ENCODE measurements at regions not wholly inside any gene's neighbourhood (a gene's known extent, or its start where the extent isn't known, plus 50 kb on each side); places are given as distances from the start of the nearest gene placed in this dataset.

DNA sequence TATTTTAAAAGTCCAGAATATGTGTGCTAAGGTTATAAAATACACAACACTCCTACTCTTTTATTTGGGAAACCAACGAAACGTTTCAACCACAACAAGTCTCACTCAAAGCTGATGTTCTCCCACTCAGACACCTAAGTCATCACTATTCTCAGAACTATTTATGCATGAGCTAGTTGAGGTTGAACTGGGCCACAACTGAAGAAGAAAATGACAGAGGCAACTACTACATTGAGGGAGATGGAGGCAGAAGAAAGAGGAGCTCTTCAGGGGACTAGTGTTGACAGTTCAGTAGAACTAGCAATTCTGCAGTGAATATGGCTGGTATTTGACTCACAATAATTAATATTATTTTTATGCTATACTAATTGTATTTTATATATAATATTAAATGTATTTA lies 198.2 kb downstream of the SEC16B start:
- Mint-ChIP-seq H3K27ac (no peak overlapping the region), H3K27me3 (peaks cover 4% of the 10 kb centered on the region), H3K36me3 (peaks cover 4% of the 10 kb centered on the region), H3K9me3 (peaks cover 8% of the 10 kb centered on the region), H3K4me1 (ENCODE audit: unreplicated experiment) (no peaks in the 10 kb centered on the region), H3K4me3 (no peak overlapping the region)
- DNase-seq (ENCODE audit: extremely low spot score, unreplicated experiment): no peak
- TF ChIP-seq, protein P1, sequence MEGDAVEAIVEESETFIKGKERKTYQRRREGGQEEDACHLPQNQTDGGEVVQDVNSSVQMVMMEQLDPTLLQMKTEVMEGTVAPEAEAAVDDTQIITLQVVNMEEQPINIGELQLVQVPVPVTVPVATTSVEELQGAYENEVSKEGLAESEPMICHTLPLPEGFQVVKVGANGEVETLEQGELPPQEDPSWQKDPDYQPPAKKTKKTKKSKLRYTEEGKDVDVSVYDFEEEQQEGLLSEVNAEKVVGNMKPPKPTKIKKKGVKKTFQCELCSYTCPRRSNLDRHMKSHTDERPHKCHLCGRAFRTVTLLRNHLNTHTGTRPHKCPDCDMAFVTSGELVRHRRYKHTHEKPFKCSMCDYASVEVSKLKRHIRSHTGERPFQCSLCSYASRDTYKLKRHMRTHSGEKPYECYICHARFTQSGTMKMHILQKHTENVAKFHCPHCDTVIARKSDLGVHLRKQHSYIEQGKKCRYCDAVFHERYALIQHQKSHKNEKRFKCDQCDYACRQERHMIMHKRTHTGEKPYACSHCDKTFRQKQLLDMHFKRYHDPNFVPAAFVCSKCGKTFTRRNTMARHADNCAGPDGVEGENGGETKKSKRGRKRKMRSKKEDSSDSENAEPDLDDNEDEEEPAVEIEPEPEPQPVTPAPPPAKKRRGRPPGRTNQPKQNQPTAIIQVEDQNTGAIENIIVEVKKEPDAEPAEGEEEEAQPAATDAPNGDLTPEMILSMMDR (conservative IDR thresholded peaks at IDR 0.05): no peak

DNA sequence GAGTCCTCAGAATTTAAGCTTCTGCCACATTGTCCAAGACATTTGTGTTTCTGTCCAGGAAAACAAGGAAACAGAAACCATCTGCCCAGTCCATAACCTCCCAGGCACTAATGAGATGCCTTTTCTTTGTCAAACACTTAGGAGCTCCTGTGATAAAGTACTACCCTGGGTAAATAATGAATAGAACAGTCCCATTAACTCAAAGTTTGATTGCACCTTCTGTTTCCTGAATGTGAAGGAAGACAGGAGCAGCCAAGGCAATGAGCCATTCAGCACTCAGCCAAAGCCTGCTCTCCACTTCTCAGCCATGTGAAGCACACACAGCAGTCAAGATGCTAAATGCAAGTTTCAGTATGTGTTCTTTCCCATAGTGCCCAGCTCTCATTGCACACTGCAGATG lies 199.8 kb downstream of the SEC16B start:
- Mint-ChIP-seq H3K27me3 (peaks cover 4% of the 10 kb centered on the region), H3K4me1 (ENCODE audit: unreplicated experiment) (no peaks in the 10 kb centered on the region), H3K4me3 (no peak overlapping the region), H3K9me3 (peaks cover 8% of the 10 kb centered on the region), H3K27ac (no peak overlapping the region), H3K36me3 (peaks cover 4% of the 10 kb centered on the region)
- no peak for DNase-seq (ENCODE audit: extremely low spot score, unreplicated experiment)
- TF ChIP-seq, protein P1 (conservative IDR thresholded peaks at IDR 0.05): no peak

DNA sequence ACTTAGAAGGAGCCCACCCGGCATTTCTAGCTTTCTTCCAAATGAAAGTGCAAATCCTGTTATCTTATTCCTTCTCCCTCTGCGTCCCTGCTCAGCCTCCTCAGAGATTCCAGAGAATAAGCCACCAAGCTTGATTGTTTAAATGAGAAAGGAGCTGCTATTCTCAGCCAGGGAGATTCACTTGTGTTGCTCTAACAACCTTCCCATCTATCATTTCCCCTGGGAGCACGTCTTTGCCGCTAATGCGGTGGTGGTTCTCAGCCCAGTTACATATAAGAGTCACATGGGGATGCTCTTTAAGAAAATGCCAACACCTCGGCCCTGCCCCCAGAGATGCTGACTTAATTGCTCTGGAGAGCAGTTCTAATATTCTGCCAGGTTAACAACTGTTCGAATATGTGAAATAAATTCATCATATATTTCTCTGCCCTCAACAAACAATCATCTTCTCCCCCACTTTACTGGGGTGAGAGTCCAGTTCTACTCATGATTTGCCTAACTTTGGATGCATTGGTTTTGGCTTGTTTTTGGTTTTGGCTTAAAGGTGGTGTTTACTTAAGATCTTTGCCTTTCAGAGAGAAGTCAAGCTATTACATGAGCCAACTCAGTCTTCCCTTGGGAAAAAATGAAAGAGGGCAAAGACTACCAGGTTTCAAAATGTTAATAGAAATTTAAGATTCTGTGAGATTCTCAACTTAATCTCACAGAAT lies 213.9 kb downstream of the SEC16B start:
- H3K4me1 Mint-ChIP-seq (ENCODE audit: unreplicated experiment): no peaks in the 10 kb centered on the region
- peaks cover 5% of the 10 kb centered on the region for H3K9me3 Mint-ChIP-seq
- H3K36me3 Mint-ChIP-seq: peaks cover 4% of the 10 kb centered on the region
- DNase-seq (ENCODE audit: extremely low spot score, unreplicated experiment): no peak
- no peak overlapping the region for H3K27ac Mint-ChIP-seq
- H3K4me3 Mint-ChIP-seq: no peak overlapping the region
- H3K27me3 Mint-ChIP-seq: peaks cover 15% of the 10 kb centered on the region
- TF ChIP-seq, protein P1 (conservative IDR thresholded peaks at IDR 0.05): no peak

DNA sequence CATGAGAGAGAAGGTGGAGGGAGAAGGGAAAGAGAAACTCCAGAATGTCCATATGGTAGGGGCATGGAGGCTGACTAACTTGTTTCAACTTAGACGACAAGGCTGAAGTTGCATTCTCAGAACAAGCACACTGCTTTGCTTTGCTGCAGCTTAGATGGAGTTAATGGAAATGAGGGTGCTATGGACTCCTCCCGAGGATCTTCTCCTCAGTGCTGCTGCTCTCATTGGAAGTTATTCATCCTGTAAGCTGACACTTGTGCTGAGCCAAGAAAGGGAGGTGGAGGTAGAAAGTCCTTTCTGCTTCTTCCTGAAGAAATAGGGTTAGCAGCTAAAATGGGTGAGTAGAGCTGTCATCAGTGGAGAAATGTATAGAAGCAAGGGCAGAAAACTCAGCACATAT lies 215.3 kb downstream of the SEC16B start:
- no peak for DNase-seq (ENCODE audit: extremely low spot score, unreplicated experiment)
- Mint-ChIP-seq H3K27ac (no peak overlapping the region), H3K27me3 (peaks cover 15% of the 10 kb centered on the region), H3K4me1 (ENCODE audit: unreplicated experiment) (no peaks in the 10 kb centered on the region), H3K9me3 (peaks cover 5% of the 10 kb centered on the region), H3K4me3 (no peak overlapping the region), H3K36me3 (peaks cover 4% of the 10 kb centered on the region)
- TF ChIP-seq, protein P1 (conservative IDR thresholded peaks at IDR 0.05): no peak

DNA sequence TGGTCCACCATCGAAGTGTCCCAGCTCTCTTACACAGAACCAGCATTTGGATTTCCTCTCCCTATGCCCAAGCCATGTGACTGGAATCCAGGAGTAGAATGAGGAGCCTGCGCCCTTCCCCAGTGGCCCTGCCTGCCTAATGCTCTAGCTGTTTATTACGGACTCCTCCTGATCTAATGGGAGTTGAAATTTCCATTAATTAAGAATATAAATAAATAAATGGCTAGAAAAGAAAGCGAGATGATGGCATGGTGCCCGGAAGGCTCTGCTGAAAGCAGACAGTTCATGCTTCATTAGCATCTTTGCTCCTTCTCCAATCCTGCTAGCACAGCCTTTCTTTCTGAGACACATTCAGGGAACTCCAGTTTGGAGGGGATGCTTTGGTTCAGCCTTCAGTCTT lies 216.2 kb downstream of the SEC16B start:
- DNase-seq (ENCODE audit: extremely low spot score, unreplicated experiment): no peak
- Mint-ChIP-seq H3K9me3 (no peaks in the 10 kb centered on the region), H3K36me3 (no peaks in the 10 kb centered on the region)

More for the DNA sequence above, 216.2 kb downstream of the SEC16B start:
- H3K4me3 Mint-ChIP-seq: no peak overlapping the region
- no peaks in the 10 kb centered on the region for H3K4me1 Mint-ChIP-seq (ENCODE audit: unreplicated experiment)
- H3K27me3 Mint-ChIP-seq: peaks cover 15% of the 10 kb centered on the region
- TF ChIP-seq, protein P1 (conservative IDR thresholded peaks at IDR 0.05): no peak
- H3K27ac Mint-ChIP-seq: no peak overlapping the region
